ENCODE measurements at regions not wholly inside any gene's neighbourhood (a gene's known extent, or its start where the extent isn't known, plus 50 kb on each side); places are given as distances from the start of the nearest gene placed in this dataset.
"Not testable (repeated sequence)": the region's sequence is repeated elsewhere in the genome, so short reads cannot be mapped to it uniquely, and the experiment has no call there.

DNA sequence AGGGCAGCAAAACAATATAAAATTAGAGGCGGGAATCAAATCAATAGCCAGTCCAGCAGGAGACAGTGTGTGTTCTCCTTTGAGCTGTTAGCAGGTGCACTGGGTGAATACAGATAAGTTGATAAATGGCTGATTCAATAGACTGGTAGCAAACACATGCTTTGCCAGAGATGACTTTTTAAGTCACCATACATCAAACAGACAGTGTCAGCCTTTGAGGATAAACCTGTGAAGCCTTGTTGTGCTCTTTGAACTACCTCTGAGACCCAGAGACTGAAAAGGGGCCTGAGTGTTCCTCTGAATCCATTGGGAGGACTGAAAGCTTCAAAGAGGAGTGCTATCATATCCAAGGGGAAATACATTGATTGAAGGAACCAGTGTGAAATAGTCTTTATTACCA lies 301.9 kb downstream of the RASEF start:
- no peak for DNase-seq

GRCh38 chr9:82761956-82762355 lies 301.0 kb downstream of the RASEF start:
- no peak for DNase-seq

DNA sequence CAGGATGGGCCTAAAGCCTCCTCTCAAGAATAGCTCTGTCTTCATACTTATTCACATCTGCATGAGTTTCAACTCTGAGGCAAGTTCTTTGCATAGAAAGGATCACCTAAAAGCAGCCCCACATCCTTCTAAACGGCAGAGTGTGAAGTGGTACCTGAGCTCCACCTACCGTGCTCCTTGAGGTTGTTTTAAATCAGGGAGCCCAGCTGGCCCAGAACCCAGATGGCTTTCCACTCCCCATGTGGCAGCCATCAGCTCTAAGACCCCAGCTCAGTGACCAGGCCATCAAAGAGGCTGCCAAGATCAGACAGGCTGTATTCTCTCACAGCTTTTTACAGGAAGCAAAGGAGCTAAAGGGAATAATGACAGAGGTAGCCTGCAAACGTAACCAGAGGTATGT lies 299.3 kb downstream of the RASEF start:
- no peak for DNase-seq

DNA sequence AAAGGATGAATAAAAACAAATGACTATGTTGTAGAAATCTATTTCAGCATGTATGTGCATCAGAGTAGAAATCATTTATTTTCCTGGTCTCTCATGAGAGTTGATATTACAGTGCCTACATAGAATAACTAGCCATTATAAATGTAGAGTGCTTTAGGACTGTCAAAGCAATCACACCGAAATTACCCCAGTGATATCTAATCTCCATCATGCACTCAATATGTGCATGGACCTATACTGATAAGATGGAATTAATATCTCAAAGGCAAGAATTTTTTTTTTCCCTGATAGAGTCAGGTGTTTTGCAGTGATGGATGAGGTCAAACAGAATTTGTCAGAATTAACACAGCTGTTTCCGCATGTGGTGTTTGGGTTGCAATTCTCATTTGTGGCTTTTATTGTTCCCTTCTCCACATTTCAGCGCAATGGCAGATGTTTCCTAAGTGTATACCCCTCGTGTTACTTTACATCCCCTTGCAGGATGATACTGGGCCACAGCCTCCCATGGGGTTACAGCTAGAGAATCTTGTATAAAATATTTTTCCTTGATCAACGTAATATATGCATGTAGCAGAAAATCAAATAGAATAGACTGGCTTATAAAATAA lies 298.8 kb downstream of the RASEF start:
- DNase-seq = no peak

GRCh38 chr9:82774707-82775231 lies 288.2 kb downstream of the RASEF start:
- DNase-seq = not testable (repeated sequence)

DNA sequence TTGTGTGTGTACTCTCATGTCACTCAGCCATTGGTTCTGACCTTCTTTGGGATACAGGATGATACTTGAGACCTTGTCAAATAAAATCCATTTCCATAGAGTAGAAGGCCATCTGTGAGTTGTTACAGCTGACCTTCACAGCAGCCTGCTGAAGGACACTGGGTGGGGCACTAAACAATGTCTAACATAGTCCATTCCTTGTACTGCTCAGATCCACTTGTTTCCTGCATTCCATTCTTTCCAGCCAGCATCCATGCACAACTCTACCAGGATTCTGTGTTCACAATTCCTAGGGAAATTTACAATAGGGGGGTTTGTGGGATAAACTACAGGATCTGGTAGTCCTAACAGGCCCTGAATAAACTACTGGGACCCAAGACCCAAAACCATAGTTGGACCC lies 286.4 kb downstream of the RASEF start:
- no peak for DNase-seq

- DNase-seq = no peak
Observed at GRCh38 chr9:82777366-82777765, 285.6 kb downstream of the RASEF start.

DNA sequence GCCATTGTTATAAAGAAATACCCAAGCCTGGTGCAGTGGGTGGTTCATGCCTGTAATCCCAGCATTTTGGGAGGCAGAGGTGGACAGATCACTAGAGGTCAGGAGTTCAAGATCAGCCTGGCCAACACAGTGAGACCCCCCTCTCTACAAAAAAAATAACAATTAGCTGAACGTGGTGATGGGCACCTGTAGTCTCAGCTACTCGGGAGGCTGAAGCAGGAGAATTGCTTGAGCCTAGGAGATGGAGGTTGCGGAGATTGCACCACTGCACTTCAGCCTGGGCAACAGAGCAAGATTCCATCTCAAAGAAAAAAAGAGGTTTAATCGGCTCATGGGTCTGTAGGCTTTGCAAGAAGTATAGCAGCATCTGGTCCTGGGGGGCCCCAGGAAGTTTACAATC lies 284.0 kb downstream of the RASEF start:
- DNase-seq = not testable (repeated sequence)

DNA sequence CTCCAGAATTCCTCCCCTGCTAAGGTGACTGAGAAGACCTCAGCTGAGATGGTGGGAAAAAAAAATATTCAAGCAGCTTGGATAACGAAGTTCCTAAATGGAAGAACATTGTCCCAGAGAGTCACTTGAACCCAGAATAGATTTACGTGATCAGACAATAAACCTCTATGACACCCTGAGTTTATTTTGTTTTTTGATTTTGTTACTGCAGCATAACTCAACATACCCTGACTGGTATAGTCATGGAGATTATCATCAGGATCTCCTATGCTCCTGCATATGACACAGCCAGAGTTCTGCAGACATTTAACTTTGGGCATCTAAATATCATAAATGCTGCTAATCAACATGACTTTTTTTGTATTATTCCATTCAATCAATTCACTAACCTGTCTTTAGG lies 282.9 kb downstream of the RASEF start:
- no peak for DNase-seq

DNA sequence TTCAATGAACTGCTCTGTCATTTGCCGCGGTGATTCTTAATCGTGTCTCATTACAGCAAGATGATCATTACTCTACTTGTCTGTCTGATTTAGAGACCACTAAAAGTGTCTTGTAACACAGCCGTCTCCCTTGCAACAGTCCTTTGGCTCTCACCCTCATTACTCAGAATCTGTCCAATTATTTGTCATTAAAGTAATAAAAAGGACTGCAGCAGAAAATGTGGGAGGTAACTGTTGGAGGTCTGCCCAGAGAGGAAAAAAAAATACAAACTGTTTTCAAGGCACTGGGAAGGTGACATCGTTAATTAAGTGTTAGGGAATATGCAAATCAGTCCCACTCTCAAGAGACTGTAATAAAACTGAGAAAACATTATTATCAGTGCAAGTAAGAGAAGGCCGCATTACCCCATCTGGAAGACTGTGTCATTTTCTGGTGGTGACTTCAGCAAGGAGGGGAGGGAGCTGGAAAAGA lies 281.0 kb downstream of the RASEF start:
- DNase-seq = no peak

GRCh38 chr9:82783045-82783444 lies 279.9 kb downstream of the RASEF start:
- DNase-seq = no peak

DNA sequence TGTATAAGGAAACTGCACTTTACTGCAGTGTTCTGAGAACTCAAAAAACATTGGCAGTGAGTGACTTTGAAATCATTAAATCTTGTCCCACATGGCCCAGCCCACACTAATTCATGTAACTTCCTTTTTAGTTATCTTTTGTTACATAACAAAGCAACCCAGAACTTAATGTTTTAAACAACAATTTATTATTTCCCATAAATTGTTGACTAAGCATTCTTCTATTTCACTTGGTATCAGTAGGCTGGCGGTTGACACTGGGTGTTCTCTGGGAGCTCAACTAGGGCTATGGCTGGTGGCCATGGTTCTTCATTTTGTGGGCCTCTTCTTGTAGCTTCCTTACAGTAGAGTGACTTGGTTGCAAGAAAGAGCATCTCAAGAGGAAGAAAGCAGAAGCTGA lies 278.4 kb downstream of the RASEF start:
- DNase-seq = no peak

DNA sequence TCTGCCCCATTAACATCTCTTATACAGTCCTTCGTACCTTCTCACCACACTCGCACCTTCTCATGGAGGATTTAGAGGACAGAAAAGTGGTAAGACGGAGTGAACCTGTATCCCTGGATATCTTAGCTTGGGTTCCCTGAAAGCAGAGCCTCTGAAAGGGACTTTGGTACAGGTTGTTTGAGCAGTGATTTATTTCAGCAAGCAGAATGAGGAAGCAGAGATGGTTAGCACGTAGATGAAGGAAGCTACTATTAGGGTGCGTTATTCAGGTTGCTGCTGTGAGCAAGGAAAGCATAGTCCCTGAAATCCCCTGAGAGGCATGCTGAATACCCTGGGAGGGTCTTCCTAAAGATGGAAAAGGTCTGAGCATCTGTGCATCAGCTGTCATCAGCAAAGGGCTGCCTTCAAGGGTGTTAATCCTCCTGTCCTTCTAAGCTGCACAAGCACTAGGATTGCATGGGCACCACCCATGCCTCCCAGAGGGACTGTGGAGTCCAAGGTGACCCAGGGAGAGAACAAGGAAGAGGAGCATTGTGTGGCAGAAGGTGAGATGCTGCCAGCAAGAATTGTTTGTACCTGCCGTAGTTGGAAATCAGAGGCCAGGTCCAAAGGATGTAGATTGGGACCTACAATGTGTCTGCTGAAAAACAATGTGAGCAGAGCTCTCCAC lies 273.7 kb downstream of the RASEF start:
- DNase-seq = no peak

DNA sequence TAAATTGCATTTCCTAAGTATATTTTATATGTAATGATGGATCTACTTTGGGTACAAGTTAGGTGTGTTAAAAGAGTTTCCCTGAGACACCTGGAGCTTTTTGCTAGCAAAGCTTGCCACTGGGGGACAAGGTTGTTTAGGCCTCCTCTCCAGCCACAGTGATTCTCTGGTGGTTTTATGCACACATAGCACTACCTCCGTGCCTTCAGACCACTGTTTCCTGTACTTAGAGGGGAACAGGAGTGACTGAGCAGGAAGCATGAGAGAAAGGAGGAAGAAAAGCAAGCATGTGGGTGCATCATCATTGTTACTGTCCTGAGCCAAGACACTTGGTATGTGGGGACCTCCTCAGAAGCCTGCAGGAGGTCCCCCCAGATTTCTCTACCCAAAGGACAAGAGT lies 272.1 kb downstream of the RASEF start:
- DNase-seq = no peak

DNA sequence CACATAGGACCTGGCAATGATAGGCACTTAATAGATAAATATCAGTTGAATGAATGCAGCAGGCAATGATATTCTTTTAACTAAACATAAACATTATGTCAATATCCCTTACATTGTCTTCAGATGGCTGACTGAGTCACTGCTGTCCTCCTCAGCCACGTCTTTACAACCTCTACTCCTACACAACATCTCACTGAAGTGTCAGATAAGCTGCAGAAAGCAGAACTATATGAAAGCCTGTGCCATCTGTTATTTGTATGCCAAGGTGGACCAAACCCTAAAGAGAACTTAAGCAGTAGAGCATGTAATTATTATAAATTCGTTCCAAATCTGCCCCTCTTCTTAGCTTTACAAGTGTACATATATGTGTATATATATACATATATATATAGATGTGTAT lies 271.2 kb downstream of the RASEF start:
- no peak for DNase-seq

GRCh38 chr9:82797534-82797933 lies 265.4 kb downstream of the RASEF start:
- no peak for DNase-seq

DNA sequence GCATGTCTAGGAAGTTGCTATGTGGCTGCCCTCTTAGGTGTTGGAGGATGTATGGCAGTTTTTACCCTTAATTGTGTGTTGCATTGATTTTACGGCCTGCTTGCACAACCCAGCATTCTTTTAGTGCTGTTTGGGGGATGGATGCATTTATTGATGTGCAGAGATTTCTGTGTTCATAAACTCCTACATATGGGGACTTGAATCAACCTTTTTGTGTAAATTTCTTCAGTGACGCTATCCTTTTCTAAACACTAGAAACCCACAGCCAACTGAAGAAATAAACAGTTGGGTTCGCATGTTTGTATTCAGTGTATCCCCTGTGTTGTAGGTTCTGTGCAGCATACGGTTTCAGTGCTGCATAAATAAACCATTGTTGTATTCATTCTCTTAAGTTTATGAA lies 263.7 kb downstream of the RASEF start:
- no peak for DNase-seq

DNA sequence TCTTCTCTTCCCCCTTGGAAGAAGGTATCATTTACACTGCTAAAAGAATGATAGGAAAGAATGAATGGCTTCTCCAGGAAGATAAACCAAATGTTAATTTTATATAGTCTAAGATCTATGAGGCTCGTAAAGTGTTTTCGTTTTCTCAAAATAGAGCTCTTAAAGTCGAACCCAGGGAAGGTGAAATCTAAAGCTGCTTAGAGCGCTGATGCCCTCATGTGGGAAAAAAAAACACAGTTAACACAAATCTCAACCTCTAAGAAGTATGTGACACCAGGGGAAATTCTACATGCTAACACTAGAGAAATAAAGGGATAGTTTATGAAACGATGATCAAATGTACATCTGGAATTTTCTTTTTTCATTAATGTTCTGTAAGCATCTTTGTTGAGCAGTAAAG lies 257.9 kb downstream of the RASEF start:
- no peak for DNase-seq

GRCh38 chr9:82808478-82808877 lies 254.5 kb downstream of the RASEF start:
- no peak for DNase-seq

GRCh38 chr9:82810915-82811314 lies 252.0 kb downstream of the RASEF start:
- no peak for DNase-seq

- DNase-seq = no peak
Observed at GRCh38 chr9:82819260-82819659, 243.7 kb downstream of the RASEF start.

GRCh38 chr9:82820186-82820585 lies 242.8 kb downstream of the RASEF start:
- DNase-seq = no peak

DNA sequence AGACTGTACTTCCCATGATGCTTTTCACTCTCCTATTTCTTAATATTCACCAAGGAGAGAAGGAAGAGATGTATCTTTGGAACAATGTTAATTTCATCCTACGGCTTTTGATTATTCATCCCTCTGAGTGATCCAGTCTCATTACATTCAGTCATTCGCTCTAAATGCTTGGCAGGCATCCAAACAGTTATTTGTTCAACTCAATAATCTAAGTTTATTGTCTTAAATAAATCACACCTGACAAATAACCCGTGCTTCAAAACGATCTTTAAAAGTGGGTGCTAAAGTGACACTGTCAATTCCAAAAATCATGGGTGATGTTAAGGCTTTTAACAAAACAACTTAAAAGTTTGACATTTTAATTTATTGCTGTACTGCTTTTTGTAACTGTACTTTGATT lies 233.1 kb downstream of the RASEF start:
- no peak for DNase-seq

GRCh38 chr9:82865524-82865923 lies 197.4 kb downstream of the RASEF start:
- no peak for DNase-seq
